ENCODE measurements at regions not wholly inside any gene's neighbourhood (a gene's known extent, or its start where the extent isn't known, plus 50 kb on each side); places are given as distances from the start of the nearest gene placed in this dataset.

- DNase-seq (ENCODE audit: low spot score) = no peak
Observed at GRCh38 chr1:228897901-228898300, 162.6 kb downstream of the RHOU start.

GRCh38 chr1:228898582-228898992 is 163.3 kb downstream of the RHOU start:
- DNase-seq (ENCODE audit: low spot score) = no peak

- no peak for DNase-seq (ENCODE audit: low spot score)
Observed at GRCh38 chr1:228899421-228899956, 164.2 kb downstream of the RHOU start.

- DNase-seq (ENCODE audit: low spot score) = no peak
Observed at GRCh38 chr1:228900099-228900885, 165.0 kb downstream of the RHOU start.

- DNase-seq (ENCODE audit: low spot score) = no peak
Observed at GRCh38 chr1:228900886-228901392, 165.7 kb downstream of the RHOU start.

GRCh38 chr1:228901936-228902681 is 166.8 kb downstream of the RHOU start:
- no peak for DNase-seq (ENCODE audit: low spot score)

- DNase-seq (ENCODE audit: low spot score) = no peak
Observed at GRCh38 chr1:228902781-228903433, 167.6 kb downstream of the RHOU start.

- DNase-seq (ENCODE audit: low spot score) = no peak
Observed at GRCh38 chr1:228903434-228904071, 168.3 kb downstream of the RHOU start.

- no peak for DNase-seq (ENCODE audit: low spot score)
Observed at GRCh38 chr1:228904222-228904621, 168.9 kb downstream of the RHOU start.

GRCh38 chr1:228905701-228906101 is 170.4 kb downstream of the RHOU start:
- no peak for DNase-seq (ENCODE audit: low spot score)

- no peak for DNase-seq (ENCODE audit: low spot score)
Observed at GRCh38 chr1:228906223-228906860, 171.1 kb downstream of the RHOU start.

GRCh38 chr1:228911225-228912210 is 176.2 kb downstream of the RHOU start:
- no peak for DNase-seq (ENCODE audit: low spot score)

- DNase-seq (ENCODE audit: low spot score) = no peak
Observed at GRCh38 chr1:228913626-228914414, 178.5 kb downstream of the RHOU start.

- no peak for DNase-seq (ENCODE audit: low spot score)
Observed at GRCh38 chr1:228914700-228915099, 179.4 kb downstream of the RHOU start.

GRCh38 chr1:228917342-228917741 is 182.1 kb downstream of the RHOU start:
- no peak for DNase-seq (ENCODE audit: low spot score)

GRCh38 chr1:228917755-228918154 is 182.5 kb downstream of the RHOU start:
- no peak for DNase-seq (ENCODE audit: low spot score)

- no peak for DNase-seq (ENCODE audit: low spot score)
Observed at GRCh38 chr1:228918335-228918734, 183.1 kb downstream of the RHOU start.

- no peak for DNase-seq (ENCODE audit: low spot score)
Observed at GRCh38 chr1:228919914-228920313, 184.6 kb downstream of the RHOU start.

GRCh38 chr1:228920831-228921230 is 185.6 kb downstream of the RHOU start:
- no peak for DNase-seq (ENCODE audit: low spot score)

Data from iPS-NIHi11 (cell line).